B cell (primary cell): ENCODE measurements at regions not wholly inside any gene's neighbourhood (a gene's known extent, or its start where the extent isn't known, plus 50 kb on each side); places are given as distances from the start of the nearest gene placed in this dataset.

Experiments
- CTCF ChIP-seq: fragments of 200-600 bp; IDR thresholded peaks from one replicate; pipeline ENCODE4 v1.8.0; 2022; ENCODE audit warnings: antibody characterized with exemption, mild to moderate bottlenecking
- EZH2 ChIP-seq: IDR thresholded peaks from 2 replicates; pipeline ENCODE4 v1.6.1; 2012; ENCODE audit warnings: borderline replicate concordance, low read depth, mild to moderate bottlenecking, moderate library complexity, low read length; ENCODE audit not compliant: insufficient read depth, poor library complexity, severe bottlenecking

- TF ChIP-seq CTCF (no peak), EZH2 (no peak)
These were observed 594.9 kb upstream of the DIPK2B start for GRCh38 chrX:45795546-45795945.
